HEK293T (cell line): ENCODE measurements at regions not wholly inside any gene's neighbourhood (a gene's known extent, or its start where the extent isn't known, plus 50 kb on each side); places are given as distances from the start of the nearest gene placed in this dataset.

Experiments
- CTCF ChIA-PET: fragments of 350-600 bp; formaldehyde crosslinking; extraction: SDS; loops from one replicate; lab custom pipeline; 2021; ENCODE audit warnings: antibody characterized with exemption, inconsistent platforms; lab: Yijun Ruan, JAX
- POLR2A ChIA-PET: fragments of 350-600 bp; formaldehyde crosslinking; extraction: SDS; loops from one replicate; lab custom pipeline; 2020; ENCODE audit warnings: antibody characterized with exemption, inconsistent platforms; lab: Yijun Ruan, JAX
- DNase-seq: peaks from one replicate; pipeline ENCODE4 v3.0.0; 2012; ENCODE audit warnings: mixed read lengths; ENCODE audit errors: extremely low spot score
- ARNT ChIP-seq: fragments of 450-650 bp; IDR thresholded peaks from 2 replicates; pipeline ENCODE4 v1.6.1; 2017; ENCODE audit warnings: mild to moderate bottlenecking
- BHLHE40 ChIP-seq: fragments of 450-650 bp; IDR thresholded peaks from 2 replicates; pipeline ENCODE4 v1.6.1; 2016; ENCODE audit warnings: mild to moderate bottlenecking, moderate library complexity, borderline replicate concordance
- CTBP1 ChIP-seq: fragments of 450-650 bp; IDR thresholded peaks from 2 replicates; pipeline ENCODE4 v1.6.1; 2016; ENCODE audit warnings: borderline replicate concordance
- ELF4 ChIP-seq: fragments of 450-650 bp; IDR thresholded peaks from 2 replicates; pipeline ENCODE4 v1.6.1; 2017; ENCODE audit warnings: antibody characterized with exemption
- FOXA1 ChIP-seq: fragments of 450-650 bp; IDR thresholded peaks from 2 replicates; pipeline ENCODE4 v1.6.1; 2016; ENCODE audit warnings: mild to moderate bottlenecking
- FOXK2 ChIP-seq: fragments of 450-650 bp; IDR thresholded peaks from 2 replicates; pipeline ENCODE4 v1.6.1; 2016; ENCODE audit warnings: mild to moderate bottlenecking
- FOXM1 ChIP-seq: fragments of 450-650 bp; IDR thresholded peaks from 2 replicates; pipeline ENCODE4 v1.6.1; 2017; ENCODE audit warnings: mild to moderate bottlenecking, borderline replicate concordance
- HDGF ChIP-seq: fragments of 450-650 bp; IDR thresholded peaks from 2 replicates; pipeline ENCODE4 v1.6.1; 2017; ENCODE audit warnings: antibody characterized with exemption, borderline replicate concordance
- L3MBTL2 ChIP-seq: fragments of 450-650 bp; conservative IDR thresholded peaks from 2 replicates; pipeline ENCODE4 v1.6.1; 2016; ENCODE audit warnings: mild to moderate bottlenecking
- LEF1 ChIP-seq: fragments of 450-650 bp; IDR thresholded peaks from 2 replicates; pipeline ENCODE4 v1.6.1; 2017; ENCODE audit warnings: mild to moderate bottlenecking, borderline replicate concordance
- NFRKB ChIP-seq: fragments of 450-650 bp; IDR thresholded peaks from 2 replicates; pipeline ENCODE4 v1.6.1; 2016; ENCODE audit warnings: mild to moderate bottlenecking, moderate library complexity
- SP1 ChIP-seq: fragments of 450-650 bp; IDR thresholded peaks from 2 replicates; pipeline ENCODE4 v1.6.1; 2017
- SUZ12 ChIP-seq: fragments of 450-650 bp; IDR thresholded peaks from 2 replicates; pipeline ENCODE4 v1.6.1; 2016; ENCODE audit warnings: mild to moderate bottlenecking
- TARDBP ChIP-seq: fragments of 450-650 bp; IDR thresholded peaks from 2 replicates; pipeline ENCODE4 v1.6.1; 2016
- ZNF384 ChIP-seq: fragments of 450-650 bp; IDR thresholded peaks from 2 replicates; pipeline ENCODE4 v1.6.1; 2016
- TF ChIP-seq, protein P1 (sequence below): fragments of 450-650 bp; IDR thresholded peaks from 2 replicates; pipeline ENCODE4 v1.6.1; 2016

DNA sequence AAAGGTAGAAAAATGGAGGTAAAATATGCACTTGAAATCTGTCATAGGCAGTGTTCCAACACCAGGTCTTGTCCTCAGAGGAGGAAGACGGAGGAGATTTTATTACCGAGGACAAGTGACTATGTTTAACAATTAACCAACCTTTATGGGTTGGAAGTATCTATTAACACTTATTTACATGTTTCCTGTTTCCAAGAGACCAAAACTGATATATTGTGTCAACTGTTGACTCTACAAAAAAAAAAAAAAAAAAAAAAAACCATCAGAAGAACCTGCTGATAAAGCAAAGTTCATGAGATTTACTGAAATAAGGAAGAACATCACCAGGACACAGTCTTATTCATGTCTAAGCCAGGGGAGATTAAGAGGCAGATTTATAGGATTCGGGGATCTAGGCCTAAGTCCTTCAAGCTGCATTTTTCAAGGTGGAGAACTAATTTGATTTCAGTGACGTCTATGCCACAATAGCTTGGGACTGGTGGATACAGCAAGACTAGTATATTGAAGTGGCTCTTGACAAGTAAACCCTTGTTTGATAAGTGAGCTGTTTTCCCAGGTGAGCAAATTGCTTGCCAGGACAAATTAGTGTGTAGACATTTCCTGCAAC, 126.6 kb upstream of the NAA20 start:
- ChIA-PET POLR2A (no interaction called here), CTCF (interaction anchor here (0.6 kb wide), 1 partner anchor 95 kb away, joined by 4 read pairs; no protein-coding TSS in a partner anchor)
- TF ChIP-seq FOXK2: no peak
- no peak for TF ChIP-seq FOXM1
- TF ChIP-seq FOXA1: no peak
- no peak for TF ChIP-seq BHLHE40
- TF ChIP-seq ELF4: no peak
- no peak for TF ChIP-seq NFRKB
- TF ChIP-seq CTBP1: no peak
- TF ChIP-seq SP1: no peak
- no peak for TF ChIP-seq SUZ12
- DNase-seq: no peak

DNA sequence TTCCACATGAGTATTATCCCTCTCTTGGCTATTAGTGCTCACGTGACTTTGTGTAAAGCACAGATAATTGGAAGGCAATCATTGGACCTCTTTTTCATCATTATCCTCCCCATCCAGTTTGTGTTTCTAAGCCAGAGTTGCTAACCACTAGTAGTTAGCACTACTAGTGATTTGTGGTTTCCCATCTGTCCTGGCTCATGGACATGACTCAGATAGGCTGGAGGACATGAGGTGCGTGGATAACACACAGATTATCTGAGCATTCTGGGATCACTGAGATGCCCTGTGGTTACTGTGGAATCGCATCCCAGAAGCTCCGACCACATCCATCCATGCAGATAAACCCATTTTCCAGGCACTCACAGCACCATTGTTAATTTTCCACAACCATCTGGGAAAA, 123.8 kb upstream of the NAA20 start:
- ChIA-PET CTCF (no interaction called here), POLR2A (no interaction called here)
- DNase-seq: no peak
- TF ChIP-seq FOXM1: no peak
- no peak for TF ChIP-seq SP1
- TF ChIP-seq HDGF: no peak

DNA sequence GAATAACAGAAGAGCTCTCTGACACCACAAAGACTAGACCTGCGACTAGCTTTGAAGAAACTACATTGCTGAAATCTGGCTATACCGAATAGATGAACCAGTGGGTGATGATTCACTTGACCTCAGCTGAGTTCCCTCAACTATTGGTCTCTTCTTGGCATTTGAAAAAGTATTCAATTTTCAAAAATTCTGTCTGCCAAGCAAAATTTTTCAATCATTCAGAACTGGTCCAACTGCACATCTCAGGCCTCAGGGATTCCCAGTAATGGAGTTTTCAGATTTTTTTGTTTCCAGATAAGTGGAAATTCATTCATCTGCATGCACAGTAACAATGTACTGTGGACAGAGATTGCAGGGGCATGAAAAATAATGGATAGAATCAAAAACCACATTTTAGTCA, 121.4 kb upstream of the NAA20 start:
- POLR2A ChIA-PET: no interaction called here
- no peak for DNase-seq
- CTCF ChIA-PET: interaction anchor here (0.6 kb wide), 1 partner anchor 22 kb away, joined by 5 read pairs; no protein-coding TSS in a partner anchor
- TF ChIP-seq, protein P1, sequence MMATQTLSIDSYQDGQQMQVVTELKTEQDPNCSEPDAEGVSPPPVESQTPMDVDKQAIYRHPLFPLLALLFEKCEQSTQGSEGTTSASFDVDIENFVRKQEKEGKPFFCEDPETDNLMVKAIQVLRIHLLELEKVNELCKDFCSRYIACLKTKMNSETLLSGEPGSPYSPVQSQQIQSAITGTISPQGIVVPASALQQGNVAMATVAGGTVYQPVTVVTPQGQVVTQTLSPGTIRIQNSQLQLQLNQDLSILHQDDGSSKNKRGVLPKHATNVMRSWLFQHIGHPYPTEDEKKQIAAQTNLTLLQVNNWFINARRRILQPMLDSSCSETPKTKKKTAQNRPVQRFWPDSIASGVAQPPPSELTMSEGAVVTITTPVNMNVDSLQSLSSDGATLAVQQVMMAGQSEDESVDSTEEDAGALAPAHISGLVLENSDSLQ: no peak
- TF ChIP-seq L3MBTL2 (no peak), NFRKB (no peak), LEF1 (no peak), BHLHE40 (no peak), ELF4 (no peak), TARDBP (no peak), SUZ12 (no peak), FOXK2 (no peak), SP1 (no peak), ZNF384 (no peak), CTBP1 (no peak), HDGF (no peak), FOXA1 (no peak)

DNA sequence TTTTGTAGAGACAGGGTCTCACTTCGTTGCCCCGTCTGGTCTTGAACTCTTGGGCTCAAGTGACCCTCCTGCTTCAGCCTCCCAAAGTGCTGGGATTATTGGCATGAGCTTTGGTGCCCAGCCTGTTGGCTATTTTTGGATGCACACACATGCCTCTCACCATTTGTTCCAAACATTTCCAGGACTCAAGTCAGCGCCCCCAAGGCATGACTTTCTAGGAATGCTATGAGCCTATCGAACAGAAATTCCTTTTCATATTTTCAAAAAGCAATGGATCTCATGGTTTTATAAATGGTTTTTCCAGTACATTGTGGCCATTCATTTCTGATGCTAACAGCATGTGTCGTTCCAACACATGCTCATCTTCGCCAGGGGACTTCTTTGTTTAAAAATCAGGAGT, 119.3 kb upstream of the NAA20 start:
- TF ChIP-seq ARNT (no peak), LEF1 (no peak), ELF4 (no peak), TARDBP (no peak), HDGF (no peak), CTBP1 (no peak), SUZ12 (no peak), FOXA1 (no peak), L3MBTL2 (no peak), NFRKB (no peak), FOXK2 (no peak), BHLHE40 (no peak), ZNF384 (no peak), FOXM1 (no peak), SP1 (no peak)
- TF ChIP-seq, protein P1: no peak
- ChIA-PET POLR2A (no interaction called here), CTCF (no interaction called here)
- DNase-seq: no peak

DNA sequence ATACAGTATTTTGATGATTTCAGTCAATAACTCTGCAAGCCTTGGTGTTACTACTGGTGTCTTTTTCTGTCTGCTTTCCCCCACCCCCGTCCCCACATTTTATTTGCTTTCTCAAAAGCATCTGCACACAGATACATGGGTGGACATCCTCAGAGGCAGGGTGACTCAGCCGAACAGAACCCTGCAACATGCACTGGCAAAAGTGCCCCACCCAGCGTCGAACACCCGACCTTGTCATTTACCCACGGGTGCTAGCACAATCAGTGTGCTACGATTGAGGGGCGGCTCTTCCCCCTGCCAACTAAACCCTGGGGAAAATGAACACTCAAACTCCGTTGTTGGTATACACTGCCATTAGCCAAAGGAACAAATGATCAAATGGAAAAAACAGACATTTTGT, 115.9 kb upstream of the NAA20 start:
- POLR2A ChIA-PET: no interaction called here

DNA sequence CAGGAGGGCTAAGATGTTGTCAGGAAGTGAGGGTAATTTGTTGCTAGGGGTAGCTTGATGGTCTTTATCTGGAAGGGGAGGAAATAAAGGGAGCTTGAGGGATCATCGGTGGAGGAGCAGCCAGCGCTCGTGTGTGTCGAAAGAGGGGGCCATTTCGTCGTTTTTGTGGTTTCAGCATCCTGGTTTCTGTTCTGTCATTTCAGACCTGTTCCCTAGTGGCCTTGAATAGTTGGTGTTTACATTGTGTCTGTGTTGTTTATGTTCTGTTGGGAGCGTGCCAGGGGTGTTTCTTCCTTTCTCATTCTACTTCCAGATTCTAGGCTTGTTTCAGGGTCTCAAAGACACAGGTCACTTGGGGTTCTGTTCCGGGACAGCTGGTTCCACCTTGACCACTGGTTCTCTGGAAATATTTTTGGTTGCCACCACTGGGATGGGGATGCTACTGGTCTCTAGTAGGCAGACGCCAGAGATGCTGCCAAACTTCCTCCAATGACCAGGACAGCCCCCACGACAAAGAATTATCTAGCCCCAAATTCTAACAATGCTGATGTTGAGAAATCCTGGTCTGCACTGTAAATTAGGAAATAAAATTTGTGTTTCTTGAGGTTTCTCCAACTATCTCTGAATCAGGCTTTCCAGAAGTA, 113.9 kb upstream of the NAA20 start:
- DNase-seq: no peak
- POLR2A ChIA-PET: no interaction called here
- CTCF ChIA-PET: interaction anchor here (0.5 kb wide), 1 partner anchor 14 kb away, joined by 3 read pairs; no protein-coding TSS in a partner anchor
- TF ChIP-seq TARDBP (no peak), BHLHE40 (no peak)

More for the DNA sequence above, 115.9 kb upstream of the NAA20 start:
- DNase-seq: no peak
- TF ChIP-seq ELF4 (no peak), ZNF384 (no peak), TARDBP (no peak), BHLHE40 (no peak), SUZ12 (no peak), LEF1 (no peak), FOXK2 (no peak), FOXA1 (no peak), CTBP1 (no peak)
- CTCF ChIA-PET: no interaction called here

DNA sequence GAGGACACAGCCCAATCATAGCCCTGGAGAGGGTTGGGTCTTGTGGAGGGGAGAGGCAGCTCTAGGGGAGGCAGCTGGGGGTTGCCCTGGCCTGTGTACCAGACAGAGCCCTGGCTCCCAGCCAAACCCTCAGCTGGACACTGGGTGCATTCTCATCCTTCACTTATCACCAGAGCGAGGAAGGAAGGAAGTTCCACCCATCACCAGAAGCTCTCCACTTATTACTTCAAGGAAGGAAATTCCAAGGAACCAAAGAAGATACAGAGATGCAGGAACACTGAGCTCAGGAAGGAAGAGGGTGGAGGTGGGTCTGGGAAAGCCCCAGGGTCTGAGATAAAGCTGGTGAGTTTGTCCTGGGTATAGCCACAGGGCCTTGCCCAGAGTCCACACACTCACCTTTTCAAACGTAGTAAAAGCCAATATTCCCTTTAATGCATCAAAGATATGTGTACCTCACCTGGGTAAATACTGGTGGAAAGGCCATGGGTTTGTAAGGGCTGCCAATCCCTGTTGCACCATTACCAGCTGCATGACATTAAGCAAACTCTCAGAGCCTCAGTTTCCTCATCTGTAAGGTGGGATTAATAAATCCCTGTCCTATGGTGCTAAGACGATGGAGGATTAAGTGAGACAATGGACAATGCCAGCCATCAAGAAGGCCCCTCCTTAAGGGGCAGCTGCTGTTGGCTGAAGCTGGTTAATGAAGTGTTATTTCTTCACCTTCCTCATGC, 109.7 kb upstream of the NAA20 start:
- no peak for TF ChIP-seq CTBP1
- TF ChIP-seq NFRKB: no peak
- no peak for TF ChIP-seq FOXK2
- no peak for TF ChIP-seq ELF4
- TF ChIP-seq HDGF: no peak
- TF ChIP-seq FOXM1: no peak
- no peak for TF ChIP-seq FOXA1
- no peak for TF ChIP-seq ARNT
- no peak for TF ChIP-seq ZNF384
- no peak for TF ChIP-seq LEF1
- ChIA-PET POLR2A (no interaction called here), CTCF (no interaction called here)
- DNase-seq: no peak
